ENCODE measurements at regions not wholly inside any gene's neighbourhood (a gene's known extent, or its start where the extent isn't known, plus 50 kb on each side); places are given as distances from the start of the nearest gene placed in this dataset.

- Histone ChIP-seq H3K4me1 (ENCODE audit: insufficient read depth, low read length) (no peaks in the 10 kb centered on the region), H3K27ac (ENCODE audit: extremely low read length, insufficient read depth, low read length) (no peak overlapping the region), H3K79me2 (ENCODE audit: insufficient read depth, low read length) (no peaks in the 10 kb centered on the region), H3K36me3 (replicated peaks in 1 of 2; ENCODE audit: control insufficient read depth in 1 of 2, insufficient read depth in 2 of 2, low read length in 2 of 2) (no peaks in the 10 kb centered on the region), H3K4me3 (replicated peaks in 1 of 3; ENCODE audit: insufficient read depth in 1 of 3, low read depth in 2 of 3, low read length in 3 of 3) (no peak overlapping the region), H3K4me2 (ENCODE audit: low read depth, low read length) (no peak overlapping the region), H2AFZ (ENCODE audit: low read length) (no peak overlapping the region), H3K9ac (ENCODE audit: insufficient read depth, low read depth, low read length) (no peak overlapping the region), H3K27me3 (ENCODE audit: control insufficient read depth in 1 of 2, insufficient read depth in 2 of 2, low read length in 2 of 2) (peaks cover 11 to 79% of the 10 kb centered on the region in 2 experiments), H3K9me3 (ENCODE audit: low read length) (no peaks in the 10 kb centered on the region), H4K20me1 (ENCODE audit: insufficient read depth, low read length) (0 out of 2 replicates have a peak, but pooled peaks cover 2% of the 10 kb centered on the region)
- TF ChIP-seq, protein P1, sequence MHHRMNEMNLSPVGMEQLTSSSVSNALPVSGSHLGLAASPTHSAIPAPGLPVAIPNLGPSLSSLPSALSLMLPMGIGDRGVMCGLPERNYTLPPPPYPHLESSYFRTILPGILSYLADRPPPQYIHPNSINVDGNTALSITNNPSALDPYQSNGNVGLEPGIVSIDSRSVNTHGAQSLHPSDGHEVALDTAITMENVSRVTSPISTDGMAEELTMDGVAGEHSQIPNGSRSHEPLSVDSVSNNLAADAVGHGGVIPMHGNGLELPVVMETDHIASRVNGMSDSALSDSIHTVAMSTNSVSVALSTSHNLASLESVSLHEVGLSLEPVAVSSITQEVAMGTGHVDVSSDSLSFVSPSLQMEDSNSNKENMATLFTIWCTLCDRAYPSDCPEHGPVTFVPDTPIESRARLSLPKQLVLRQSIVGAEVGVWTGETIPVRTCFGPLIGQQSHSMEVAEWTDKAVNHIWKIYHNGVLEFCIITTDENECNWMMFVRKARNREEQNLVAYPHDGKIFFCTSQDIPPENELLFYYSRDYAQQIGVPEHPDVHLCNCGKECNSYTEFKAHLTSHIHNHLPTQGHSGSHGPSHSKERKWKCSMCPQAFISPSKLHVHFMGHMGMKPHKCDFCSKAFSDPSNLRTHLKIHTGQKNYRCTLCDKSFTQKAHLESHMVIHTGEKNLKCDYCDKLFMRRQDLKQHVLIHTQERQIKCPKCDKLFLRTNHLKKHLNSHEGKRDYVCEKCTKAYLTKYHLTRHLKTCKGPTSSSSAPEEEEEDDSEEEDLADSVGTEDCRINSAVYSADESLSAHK (CRISPR knock-in tag; IDR thresholded peaks at IDR 0.05; ENCODE audit: borderline replicate concordance), result no peak
- TF ChIP-seq ZNF747 (CRISPR knock-in tag; IDR thresholded peaks at IDR 0.05; ENCODE audit: borderline replicate concordance) (no peak), RNF2 (conservative IDR thresholded peaks at IDR 0.05; ENCODE audit: low read depth) (no peak), MYPOP (CRISPR knock-in tag; IDR thresholded peaks at IDR 0.05) (no peak), RBM22 (optimal IDR thresholded peaks at IDR 0.05; ENCODE audit: low read length) (no peak), THAP7 (CRISPR knock-in tag; IDR thresholded peaks at IDR 0.05) (no peak)
- TF ChIP-seq, protein P2, sequence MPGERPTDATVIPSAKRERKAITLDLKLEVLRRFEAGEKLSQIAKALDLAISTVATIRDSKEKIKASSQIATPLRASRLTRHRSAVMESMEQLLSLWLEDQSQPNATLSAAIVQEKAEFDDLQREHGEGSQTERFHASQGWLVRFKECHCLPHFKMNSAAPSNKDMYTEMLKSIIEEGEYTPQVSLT (CRISPR knock-in tag; IDR thresholded peaks at IDR 0.05; ENCODE audit: borderline replicate concordance, low read depth), result no peak
- DNase-seq (ENCODE audit: low spot score) (no peak), FAIRE-seq (no peak), ATAC-seq (no peak)
- intact Hi-C loops (cut with micrococcal nuclease; ENCODE audit: unreplicated experiment) (no loop called here), in situ Hi-C loops (cut with HindIII; ENCODE audit: extremely low pct_ligation_motif_present, low pct_unique_long_range_greater_than_20kb) (no loop called here)
- POLR2A ChIA-PET, result no interaction called here
- no TSS peak for BruUV-seq (replicated peaks)
- 18% methylated on average over 5 of the region's 9 CpGs for WGBS (ENCODE audit: low lambda C conversion rate)
- CTCF ChIA-PET (ENCODE audit: low intra/inter-chr PET ratio, low total read pairs), result no interaction called here
Measured at GRCh38 chr4:3659131-3659530, 107.1 kb upstream of the ADRA2C start.
